GM21390 (cell line): ENCODE measurements at regions not wholly inside any gene's neighbourhood (a gene's known extent, or its start where the extent isn't known, plus 50 kb on each side); places are given as distances from the start of the nearest gene placed in this dataset.
"Not testable (repeated sequence)": the region's sequence is repeated elsewhere in the genome, so short reads cannot be mapped to it uniquely, and the experiment has no call there.

Source experiments
- ATAC-seq: cut with Tn5 transposase; IDR thresholded peaks from one replicate; pipeline ENCODE4 v1.9.1; 2021; ENCODE audit not compliant: unreplicated experiment

DNA sequence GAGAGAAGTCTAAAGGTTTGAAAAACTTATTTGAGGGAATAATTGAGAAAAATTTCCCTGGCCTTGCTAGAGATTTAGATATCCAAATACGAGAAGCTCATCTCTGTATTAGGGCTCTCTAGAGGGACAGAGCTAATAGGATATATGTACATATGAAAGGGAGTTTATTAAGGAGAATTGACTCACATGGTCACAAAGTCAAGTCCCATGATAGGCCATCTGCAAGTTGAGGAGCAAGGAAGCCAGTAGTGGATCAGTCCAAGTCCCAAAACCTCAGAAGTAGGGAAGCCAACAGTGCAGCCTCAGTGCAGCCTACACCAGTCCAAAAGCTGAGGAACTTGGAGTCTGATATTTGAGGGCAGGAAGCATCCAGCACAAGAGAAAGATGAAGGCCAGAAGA lies 126.7 kb downstream of the PJA2 start:
- not testable (repeated sequence) for ATAC-seq

- no peak for ATAC-seq
Measured at GRCh38 chr5:109281136-109281690, 128.6 kb downstream of the PJA2 start.

- no peak for ATAC-seq
Measured at GRCh38 chr5:109278141-109278540, 131.6 kb downstream of the PJA2 start.

- ATAC-seq: no peak
Measured at GRCh38 chr5:109275919-109276318, 133.9 kb downstream of the PJA2 start.

DNA sequence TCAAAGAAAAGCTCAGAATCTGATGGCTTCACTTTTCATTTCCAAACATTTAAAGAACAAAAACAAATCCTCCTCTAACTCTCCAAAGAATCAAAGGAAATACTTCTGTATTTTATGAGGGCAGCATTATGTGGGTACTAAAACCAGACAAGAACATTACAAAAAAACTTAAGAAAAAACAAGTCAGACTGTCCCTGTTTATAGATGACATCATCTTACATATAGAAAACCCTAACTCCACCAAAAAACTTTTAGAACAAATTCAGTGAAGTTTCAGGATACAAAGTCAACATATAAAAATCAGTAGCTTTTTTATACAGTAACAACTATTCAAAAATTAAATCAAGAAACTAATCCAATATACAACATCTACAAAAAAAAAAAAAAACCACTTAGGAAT lies 136.2 kb downstream of the PJA2 start:
- ATAC-seq: no peak

GRCh38 chr5:109267283-109267682 lies 142.5 kb downstream of the PJA2 start:
- no peak for ATAC-seq

GRCh38 chr5:109258755-109259154 lies 151.0 kb downstream of the PJA2 start:
- no peak for ATAC-seq

DNA sequence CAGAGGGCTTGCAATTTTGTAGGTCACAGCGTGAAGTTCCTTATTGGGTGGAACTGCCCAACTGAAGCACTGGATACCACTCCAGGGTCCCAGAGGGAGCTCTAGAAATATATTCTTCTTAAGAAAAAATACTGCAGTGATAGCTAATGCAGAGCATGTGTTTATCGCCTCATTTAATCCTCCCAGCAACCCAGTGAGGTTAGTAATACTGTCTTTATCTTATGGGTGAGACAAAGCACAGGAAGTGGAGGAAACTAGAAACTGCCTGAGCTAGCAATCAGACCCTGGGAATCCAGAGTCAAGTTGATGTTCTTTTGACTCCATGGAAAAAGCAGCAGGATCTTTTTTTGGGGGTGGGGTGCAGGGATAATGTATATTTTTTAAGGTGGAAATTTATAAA lies 153.3 kb downstream of the PJA2 start:
- ATAC-seq: no peak

GRCh38 chr5:109254511-109254910 lies 155.3 kb downstream of the PJA2 start:
- ATAC-seq: no peak

DNA sequence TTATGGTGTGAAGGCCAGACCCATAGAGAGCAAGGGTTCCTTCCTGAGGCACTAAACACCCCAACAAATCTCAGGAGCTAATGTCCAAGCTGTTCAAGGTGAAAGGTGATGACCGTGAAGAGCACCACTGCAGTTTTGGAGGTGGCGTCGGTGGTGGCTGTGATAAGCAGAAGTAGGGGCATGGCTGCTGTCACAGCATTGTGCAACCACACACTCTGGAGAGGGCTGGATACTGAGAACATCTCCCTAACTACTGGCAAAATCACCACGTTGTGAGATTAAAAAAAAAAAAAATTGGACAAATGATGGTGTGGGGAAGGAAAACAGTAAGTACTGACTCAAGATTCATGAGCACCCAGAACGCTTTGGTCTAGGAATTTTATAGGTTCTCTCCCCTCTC lies 156.5 kb downstream of the PJA2 start:
- no peak for ATAC-seq

DNA sequence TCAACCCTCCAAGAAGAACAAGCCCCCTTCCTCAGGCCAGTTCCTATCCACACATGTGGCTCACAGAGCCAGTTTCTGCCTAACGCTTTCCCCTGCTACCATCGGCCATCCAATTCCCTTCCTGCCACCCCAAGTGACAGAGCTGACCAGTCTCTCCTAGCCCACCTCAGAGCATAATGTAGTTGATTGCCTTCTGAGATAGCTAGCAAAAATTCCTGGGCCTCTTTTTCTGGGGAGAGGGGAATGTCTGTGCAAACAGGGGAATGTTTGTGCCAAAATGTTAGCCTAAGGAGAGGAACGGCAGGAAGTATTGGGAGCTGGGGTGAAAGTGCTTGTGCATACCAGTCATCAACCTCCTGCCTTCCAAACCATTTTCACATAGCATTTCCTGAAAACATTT lies 157.0 kb downstream of the PJA2 start:
- ATAC-seq: no peak

- no peak for ATAC-seq
Measured at GRCh38 chr5:109250533-109251329, 159.0 kb downstream of the PJA2 start.

GRCh38 chr5:109250080-109250479 lies 159.7 kb downstream of the PJA2 start:
- no peak for ATAC-seq

DNA sequence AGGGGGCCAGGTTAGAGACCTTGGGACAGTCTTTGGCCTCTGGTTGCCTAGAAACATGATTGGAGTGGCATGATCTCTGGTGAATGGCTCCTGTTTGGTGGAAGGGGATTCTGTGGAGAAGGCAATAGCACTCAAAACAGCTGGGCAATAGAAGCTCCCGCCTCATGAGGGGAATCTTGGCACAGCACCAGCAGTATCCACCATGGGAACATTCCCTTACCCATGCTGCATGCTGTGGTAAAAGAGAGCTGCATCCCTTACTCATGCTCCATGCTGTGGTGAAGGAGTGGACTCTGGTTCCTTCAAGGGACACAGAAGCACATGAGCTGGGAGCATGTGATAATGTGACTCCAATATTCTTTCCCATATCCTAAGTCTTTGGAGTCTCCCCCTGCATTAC lies 160.6 kb downstream of the PJA2 start:
- ATAC-seq: no peak

- ATAC-seq: peak; percentile 64
Measured at GRCh38 chr5:109247986-109248385, 161.8 kb downstream of the PJA2 start.

DNA sequence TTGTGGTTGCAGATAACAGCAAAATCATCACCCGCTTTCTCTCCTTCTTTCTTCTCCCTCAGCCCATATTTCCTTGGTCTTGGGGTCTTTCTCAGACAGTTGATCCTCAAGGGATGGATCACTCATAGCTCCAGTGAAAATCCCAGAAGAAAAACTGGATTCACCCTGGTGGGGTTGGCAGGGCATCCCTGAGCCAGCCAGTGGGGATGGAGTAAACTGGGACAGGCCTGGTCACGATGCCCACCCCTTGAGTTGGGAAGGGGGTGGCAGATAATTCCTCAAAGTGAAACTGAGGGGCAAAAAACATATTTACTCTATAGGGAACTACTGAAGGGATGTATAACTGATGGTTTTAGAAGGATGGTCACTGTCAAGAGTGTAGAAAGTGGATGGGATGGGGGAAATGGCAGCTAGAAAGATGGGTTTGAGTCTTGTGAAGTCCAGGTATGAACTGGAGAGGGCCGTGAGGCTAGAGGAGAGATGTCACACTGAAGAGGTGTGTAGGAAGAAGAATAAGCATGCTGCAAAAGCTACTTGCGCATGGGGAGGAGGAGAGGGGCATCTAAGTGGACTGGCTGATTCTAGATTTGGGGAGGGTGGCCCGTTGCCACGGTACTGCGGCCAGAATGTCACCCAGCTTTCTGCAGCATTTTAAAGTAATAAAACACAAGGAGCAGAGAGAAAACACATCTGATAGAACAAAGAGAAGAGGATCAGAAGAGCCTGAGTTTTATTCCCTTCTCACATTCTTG lies 162.8 kb downstream of the PJA2 start:
- ATAC-seq: no peak
